ENCODE measurements at regions not wholly inside any gene's neighbourhood (a gene's known extent, or its start where the extent isn't known, plus 50 kb on each side); places are given as distances from the start of the nearest gene placed in this dataset.
A peak's percentile ranks its signal among the peaks of the same experiment; 100 is the strongest.

GRCh38 chr3:31053299-31053698 lies 158.8 kb upstream of the GADL1 start:
- H3K4me1 ChIP-seq (ENCODE audit: control insufficient read depth in 2 of 2, insufficient read depth in 2 of 2, low read length in 2 of 2): no peaks in the 10 kb centered on the region
- no peaks in the 10 kb centered on the region for H3K36me3 ChIP-seq (ENCODE audit: control insufficient read depth in 2 of 2, insufficient read depth in 2 of 2, low read length in 1 of 2)
- DNase-seq (ENCODE audit: low read depth in 6 of 9, low spot score in 9 of 9): no peak
- no peaks in the 10 kb centered on the region for H3K9me3 ChIP-seq (ENCODE audit: control insufficient read depth in 2 of 2, insufficient read depth in 1 of 2, low read length in 1 of 2)
- no peak overlapping the region for H3K27ac ChIP-seq (ENCODE audit: low read depth in 1 of 2, low read length in 1 of 2)
- WGBS: 82% methylated on average over 1 of the region's 1 CpG
- no peak overlapping the region for H3K4me3 ChIP-seq (ENCODE audit: low read length in 2 of 2)
- H3K27me3 ChIP-seq (ENCODE audit: control insufficient read depth in 2 of 2, insufficient read depth in 1 of 2, low read length in 1 of 2): no peaks in the 10 kb centered on the region

GRCh38 chr3:31054032-31054431 lies 159.6 kb upstream of the GADL1 start:
- no peaks in the 10 kb centered on the region for H3K36me3 ChIP-seq (ENCODE audit: control insufficient read depth in 2 of 2, insufficient read depth in 2 of 2, low read length in 1 of 2)
- H3K4me1 ChIP-seq (ENCODE audit: control insufficient read depth in 2 of 2, insufficient read depth in 2 of 2, low read length in 2 of 2): no peaks in the 10 kb centered on the region
- no peaks in the 10 kb centered on the region for H3K27me3 ChIP-seq (ENCODE audit: control insufficient read depth in 2 of 2, insufficient read depth in 1 of 2, low read length in 1 of 2)
- 97% methylated on average over 6 of the region's 6 CpGs for WGBS
- no peak overlapping the region for H3K27ac ChIP-seq (ENCODE audit: low read depth in 1 of 2, low read length in 1 of 2)
- no peaks in the 10 kb centered on the region for H3K9me3 ChIP-seq (ENCODE audit: control insufficient read depth in 2 of 2, insufficient read depth in 1 of 2, low read length in 1 of 2)
- H3K4me3 ChIP-seq (ENCODE audit: low read length in 2 of 2): no peak overlapping the region
- DNase-seq (ENCODE audit: low read depth in 6 of 9, low spot score in 9 of 9): no peak

GRCh38 chr3:31055757-31056156 lies 161.3 kb upstream of the GADL1 start:
- Histone ChIP-seq H3K27me3 (ENCODE audit: control insufficient read depth in 2 of 2, insufficient read depth in 1 of 2, low read length in 1 of 2) (no peaks in the 10 kb centered on the region), H3K36me3 (ENCODE audit: control insufficient read depth in 2 of 2, insufficient read depth in 2 of 2, low read length in 1 of 2) (no peaks in the 10 kb centered on the region), H3K27ac (ENCODE audit: low read depth in 1 of 2, low read length in 1 of 2) (no peak overlapping the region), H3K4me1 (ENCODE audit: control insufficient read depth in 2 of 2, insufficient read depth in 2 of 2, low read length in 2 of 2) (no peaks in the 10 kb centered on the region), H3K4me3 (ENCODE audit: low read length in 2 of 2) (no peak overlapping the region), H3K9me3 (ENCODE audit: control insufficient read depth in 2 of 2, insufficient read depth in 1 of 2, low read length in 1 of 2) (no peaks in the 10 kb centered on the region)
- 89% methylated on average over 2 of the region's 2 CpGs for WGBS
- no peak for DNase-seq (ENCODE audit: low read depth in 6 of 9, low spot score in 9 of 9)

GRCh38 chr3:31057891-31058290 lies 163.4 kb upstream of the GADL1 start:
- Histone ChIP-seq H3K27ac (ENCODE audit: low read depth in 1 of 2, low read length in 1 of 2) (no peak overlapping the region), H3K9me3 (ENCODE audit: control insufficient read depth in 2 of 2, insufficient read depth in 1 of 2, low read length in 1 of 2) (no peaks in the 10 kb centered on the region), H3K36me3 (ENCODE audit: control insufficient read depth in 2 of 2, insufficient read depth in 2 of 2, low read length in 1 of 2) (no peaks in the 10 kb centered on the region), H3K4me1 (ENCODE audit: control insufficient read depth in 2 of 2, insufficient read depth in 2 of 2, low read length in 2 of 2) (no peaks in the 10 kb centered on the region), H3K4me3 (ENCODE audit: low read length in 2 of 2) (no peak overlapping the region), H3K27me3 (ENCODE audit: control insufficient read depth in 2 of 2, insufficient read depth in 1 of 2, low read length in 1 of 2) (no peaks in the 10 kb centered on the region)
- no peak for DNase-seq (ENCODE audit: low read depth in 6 of 9, low spot score in 9 of 9)
- WGBS: 28% methylated on average over 3 of the region's 3 CpGs

DNA sequence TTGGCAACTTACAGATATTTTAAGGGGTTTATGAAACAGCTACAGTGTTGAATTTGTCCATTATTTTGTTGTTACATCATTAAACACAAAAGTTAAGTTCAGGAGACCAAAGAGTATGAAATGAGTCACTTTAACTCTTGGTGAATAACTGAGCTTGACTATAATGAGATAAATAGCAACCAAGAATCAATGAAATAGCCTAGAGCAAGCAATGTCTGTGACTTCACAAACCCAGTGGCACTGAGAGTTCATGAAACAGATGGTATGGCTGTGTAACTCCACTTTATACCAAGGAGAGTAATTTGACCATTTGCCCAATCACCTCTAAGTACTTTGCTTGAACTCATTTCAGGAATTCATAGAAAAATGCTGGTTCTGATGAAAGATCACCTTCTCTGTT lies 169.6 kb upstream of the GADL1 start:
- no peaks in the 10 kb centered on the region for H3K27me3 ChIP-seq (ENCODE audit: control insufficient read depth in 2 of 2, insufficient read depth in 1 of 2, low read length in 1 of 2)
- H3K4me3 ChIP-seq (ENCODE audit: low read length in 2 of 2): no peak overlapping the region
- no peaks in the 10 kb centered on the region for H3K9me3 ChIP-seq (ENCODE audit: control insufficient read depth in 2 of 2, insufficient read depth in 1 of 2, low read length in 1 of 2)
- no peaks in the 10 kb centered on the region for H3K4me1 ChIP-seq (ENCODE audit: control insufficient read depth in 2 of 2, insufficient read depth in 2 of 2, low read length in 2 of 2)
- no peak overlapping the region for H3K27ac ChIP-seq (ENCODE audit: low read depth in 1 of 2, low read length in 1 of 2)
- DNase-seq (ENCODE audit: low read depth in 6 of 9, low spot score in 9 of 9): no peak
- H3K36me3 ChIP-seq (ENCODE audit: control insufficient read depth in 2 of 2, insufficient read depth in 2 of 2, low read length in 1 of 2): no peaks in the 10 kb centered on the region

DNA sequence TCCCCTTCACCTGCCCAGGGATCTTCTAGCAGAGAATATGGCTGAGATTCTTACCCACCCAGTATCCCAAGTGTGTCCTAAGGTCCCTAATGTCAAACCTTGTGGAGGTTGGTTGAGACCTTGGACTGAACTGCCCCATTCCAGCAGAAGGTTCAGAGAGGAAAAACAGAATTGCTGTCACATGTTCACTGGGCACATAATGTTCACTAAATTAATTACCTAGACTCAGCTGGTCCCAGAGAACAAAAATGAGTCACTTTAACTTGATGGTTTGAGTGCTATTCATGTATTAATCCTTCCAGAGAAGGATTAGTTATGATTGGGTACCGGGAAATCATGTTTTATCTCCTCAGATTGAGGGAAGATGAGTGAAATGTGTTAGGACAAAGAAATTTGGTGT lies 171.3 kb upstream of the GADL1 start:
- Histone ChIP-seq H3K4me1 (ENCODE audit: control insufficient read depth in 2 of 2, insufficient read depth in 2 of 2, low read length in 2 of 2) (no peaks in the 10 kb centered on the region), H3K27ac (ENCODE audit: low read depth in 1 of 2, low read length in 1 of 2) (no peak overlapping the region), H3K9me3 (ENCODE audit: control insufficient read depth in 2 of 2, insufficient read depth in 1 of 2, low read length in 1 of 2) (no peaks in the 10 kb centered on the region), H3K36me3 (ENCODE audit: control insufficient read depth in 2 of 2, insufficient read depth in 2 of 2, low read length in 1 of 2) (no peaks in the 10 kb centered on the region), H3K27me3 (ENCODE audit: control insufficient read depth in 2 of 2, insufficient read depth in 1 of 2, low read length in 1 of 2) (no peaks in the 10 kb centered on the region), H3K4me3 (ENCODE audit: low read length in 2 of 2) (no peak overlapping the region)
- no peak for DNase-seq (ENCODE audit: low read depth in 6 of 9, low spot score in 9 of 9)
- 97% methylated on average over 1 of the region's 1 CpG for WGBS

DNA sequence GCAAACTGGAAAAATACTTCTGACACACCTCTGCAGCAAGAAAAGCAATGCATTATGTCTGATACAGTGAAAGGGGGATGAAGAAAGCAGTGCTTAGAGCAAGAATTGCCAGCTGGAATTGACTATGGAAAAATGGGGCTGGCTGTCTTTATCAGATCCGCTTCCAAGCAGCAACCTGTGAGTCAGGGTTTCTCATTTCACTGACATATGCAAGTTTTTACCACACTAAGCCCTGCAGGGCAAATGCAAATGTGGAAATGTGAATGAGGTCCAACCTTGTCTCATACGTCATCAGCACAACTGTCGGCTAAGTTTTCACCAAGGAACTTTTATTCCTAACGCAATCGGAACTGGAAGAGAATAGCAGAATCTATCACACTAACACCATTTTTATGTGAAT lies 172.5 kb upstream of the GADL1 start:
- 89% methylated on average over 5 of the region's 5 CpGs for WGBS
- H3K36me3 ChIP-seq (ENCODE audit: control insufficient read depth in 2 of 2, insufficient read depth in 2 of 2, low read length in 1 of 2): no peaks in the 10 kb centered on the region
- H3K9me3 ChIP-seq (ENCODE audit: control insufficient read depth in 2 of 2, insufficient read depth in 1 of 2, low read length in 1 of 2): no peaks in the 10 kb centered on the region
- H3K4me3 ChIP-seq (ENCODE audit: low read length in 2 of 2): no peak overlapping the region
- H3K27me3 ChIP-seq (ENCODE audit: control insufficient read depth in 2 of 2, insufficient read depth in 1 of 2, low read length in 1 of 2): no peaks in the 10 kb centered on the region
- peak in 1 of 9 donors; percentile 3 for DNase-seq (ENCODE audit: low read depth in 6 of 9, low spot score in 9 of 9)
- no peaks in the 10 kb centered on the region for H3K4me1 ChIP-seq (ENCODE audit: control insufficient read depth in 2 of 2, insufficient read depth in 2 of 2, low read length in 2 of 2)
- no peak overlapping the region for H3K27ac ChIP-seq (ENCODE audit: low read depth in 1 of 2, low read length in 1 of 2)

DNA sequence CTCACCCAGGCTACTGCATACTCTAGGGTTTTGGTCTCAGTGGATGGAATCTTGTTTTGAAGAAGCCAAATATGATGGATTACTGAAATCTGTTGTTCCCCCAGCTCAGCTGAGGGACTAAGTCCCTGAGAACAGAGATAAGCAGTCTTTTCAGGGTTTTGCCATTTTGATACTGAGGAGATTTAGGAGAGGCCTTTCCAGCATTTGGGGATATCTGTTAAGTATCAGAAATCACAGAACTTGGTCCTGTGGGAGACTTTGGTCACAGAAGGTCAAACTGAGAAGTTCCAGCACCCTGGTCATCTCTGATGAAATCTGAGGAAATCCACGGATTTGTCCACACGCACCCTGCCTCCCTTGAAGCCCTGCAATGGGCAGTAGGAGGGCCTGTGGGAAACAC lies 181.0 kb upstream of the GADL1 start:
- no peak overlapping the region for H3K4me3 ChIP-seq (ENCODE audit: low read length in 2 of 2)
- H3K27me3 ChIP-seq (ENCODE audit: control insufficient read depth in 2 of 2, insufficient read depth in 1 of 2, low read length in 1 of 2): no peaks in the 10 kb centered on the region
- H3K4me1 ChIP-seq (ENCODE audit: control insufficient read depth in 2 of 2, insufficient read depth in 2 of 2, low read length in 2 of 2): no peaks in the 10 kb centered on the region
- WGBS: 99% methylated on average over 2 of the region's 2 CpGs
- H3K27ac ChIP-seq (ENCODE audit: low read depth in 1 of 2, low read length in 1 of 2): no peak overlapping the region
- H3K36me3 ChIP-seq (ENCODE audit: control insufficient read depth in 2 of 2, insufficient read depth in 2 of 2, low read length in 1 of 2): no peaks in the 10 kb centered on the region
- DNase-seq (ENCODE audit: low read depth in 6 of 9, low spot score in 9 of 9): no peak
- no peaks in the 10 kb centered on the region for H3K9me3 ChIP-seq (ENCODE audit: control insufficient read depth in 2 of 2, insufficient read depth in 1 of 2, low read length in 1 of 2)

DNA sequence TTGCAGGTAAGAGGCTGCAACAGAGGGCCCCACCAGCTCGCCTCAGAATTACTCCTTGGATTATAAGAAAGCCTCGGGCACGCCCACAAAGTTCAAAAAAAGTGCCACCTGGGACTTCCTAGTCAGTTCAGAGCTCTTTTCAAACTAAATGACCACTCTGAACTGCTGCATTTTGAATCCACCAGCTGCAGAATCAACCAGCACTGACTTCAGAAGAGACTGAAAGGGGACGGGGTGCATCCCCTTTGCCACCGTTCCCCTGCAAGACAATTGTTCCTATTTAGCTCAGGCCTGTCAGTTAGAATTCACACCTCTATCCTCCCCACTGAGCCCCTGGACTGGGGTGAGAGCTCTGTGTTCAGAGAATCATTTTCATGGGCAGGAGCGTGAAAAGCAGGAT lies 181.4 kb upstream of the GADL1 start:
- no peak for DNase-seq (ENCODE audit: low read depth in 6 of 9, low spot score in 9 of 9)
- Histone ChIP-seq H3K9me3 (ENCODE audit: control insufficient read depth in 2 of 2, insufficient read depth in 1 of 2, low read length in 1 of 2) (no peaks in the 10 kb centered on the region), H3K27me3 (ENCODE audit: control insufficient read depth in 2 of 2, insufficient read depth in 1 of 2, low read length in 1 of 2) (no peaks in the 10 kb centered on the region), H3K4me1 (ENCODE audit: control insufficient read depth in 2 of 2, insufficient read depth in 2 of 2, low read length in 2 of 2) (no peaks in the 10 kb centered on the region), H3K36me3 (ENCODE audit: control insufficient read depth in 2 of 2, insufficient read depth in 2 of 2, low read length in 1 of 2) (no peaks in the 10 kb centered on the region), H3K27ac (ENCODE audit: low read depth in 1 of 2, low read length in 1 of 2) (no peak overlapping the region), H3K4me3 (ENCODE audit: low read length in 2 of 2) (no peak overlapping the region)
- 87% methylated on average over 6 of the region's 6 CpGs for WGBS

DNA sequence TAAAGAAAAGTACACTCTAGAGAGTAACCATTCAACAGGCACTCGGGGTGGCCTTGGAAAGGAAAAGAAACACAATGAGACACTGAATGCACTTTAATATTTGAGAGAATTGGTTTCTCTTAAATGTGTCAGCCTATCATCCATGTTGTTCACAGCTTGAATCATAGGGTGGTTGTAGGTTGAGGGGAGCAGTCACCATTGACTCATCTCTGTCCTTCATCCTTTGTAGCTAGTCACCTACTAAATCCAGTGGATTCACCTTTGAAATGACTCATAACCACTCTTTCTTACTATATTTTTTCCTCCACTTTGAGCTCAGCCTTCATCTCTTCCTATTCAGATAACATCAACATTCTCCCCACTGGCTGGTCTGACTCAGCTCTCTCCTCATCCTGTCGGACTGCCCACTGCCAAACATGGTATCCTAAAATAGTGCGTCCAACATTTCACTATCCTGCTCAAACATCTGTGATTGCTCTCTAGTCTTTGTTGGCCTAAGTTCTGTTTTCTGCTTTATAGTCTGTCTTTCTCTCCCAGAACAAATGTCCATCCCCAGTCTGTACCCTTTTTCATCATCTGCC lies 182.7 kb upstream of the GADL1 start:
- no peak overlapping the region for H3K4me3 ChIP-seq (ENCODE audit: low read length in 2 of 2)
- no peaks in the 10 kb centered on the region for H3K36me3 ChIP-seq (ENCODE audit: control insufficient read depth in 2 of 2, insufficient read depth in 2 of 2, low read length in 1 of 2)
- H3K27me3 ChIP-seq (ENCODE audit: control insufficient read depth in 2 of 2, insufficient read depth in 1 of 2, low read length in 1 of 2): no peaks in the 10 kb centered on the region
- DNase-seq (ENCODE audit: low read depth in 6 of 9, low spot score in 9 of 9): no peak
- no peaks in the 10 kb centered on the region for H3K4me1 ChIP-seq (ENCODE audit: control insufficient read depth in 2 of 2, insufficient read depth in 2 of 2, low read length in 2 of 2)
- no peak overlapping the region for H3K27ac ChIP-seq (ENCODE audit: low read depth in 1 of 2, low read length in 1 of 2)
- H3K9me3 ChIP-seq (ENCODE audit: control insufficient read depth in 2 of 2, insufficient read depth in 1 of 2, low read length in 1 of 2): no peaks in the 10 kb centered on the region
- 73% methylated on average over 3 of the region's 3 CpGs for WGBS
